ENCODE measurements at regions not wholly inside any gene's neighbourhood (a gene's known extent, or its start where the extent isn't known, plus 50 kb on each side); places are given as distances from the start of the nearest gene placed in this dataset.

DNA sequence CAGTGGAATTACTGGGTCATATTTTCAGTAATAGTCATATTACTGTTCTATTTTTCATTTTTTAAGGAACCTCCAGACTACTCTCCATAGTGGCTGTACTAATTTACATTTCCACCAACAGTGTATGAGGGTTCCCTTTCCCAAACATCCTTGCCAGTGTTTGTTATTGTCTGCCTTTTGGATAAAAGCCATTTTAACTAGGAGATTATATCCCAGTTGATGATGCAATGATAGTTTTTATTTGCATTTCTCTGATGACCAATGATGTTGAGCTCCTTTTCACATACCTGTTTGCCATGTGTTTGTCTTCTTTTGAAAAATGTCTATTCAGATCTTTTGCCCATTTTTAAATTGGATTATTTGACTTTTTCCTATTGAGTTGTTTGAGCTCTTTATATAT, 410.8 kb downstream of the TTLL7 start:
- no peak overlapping the region for H3K4me3 ChIP-seq (ENCODE audit: extremely low read depth, insufficient read depth, low read length, poor library complexity, severe bottlenecking)
- no peaks in the 10 kb centered on the region for H3K9me3 ChIP-seq (ENCODE audit: control insufficient read depth, low read length)
- no peaks in the 10 kb centered on the region for H3K4me1 ChIP-seq (ENCODE audit: control insufficient read depth, insufficient read depth, low read length, poor library complexity, severe bottlenecking)

DNA sequence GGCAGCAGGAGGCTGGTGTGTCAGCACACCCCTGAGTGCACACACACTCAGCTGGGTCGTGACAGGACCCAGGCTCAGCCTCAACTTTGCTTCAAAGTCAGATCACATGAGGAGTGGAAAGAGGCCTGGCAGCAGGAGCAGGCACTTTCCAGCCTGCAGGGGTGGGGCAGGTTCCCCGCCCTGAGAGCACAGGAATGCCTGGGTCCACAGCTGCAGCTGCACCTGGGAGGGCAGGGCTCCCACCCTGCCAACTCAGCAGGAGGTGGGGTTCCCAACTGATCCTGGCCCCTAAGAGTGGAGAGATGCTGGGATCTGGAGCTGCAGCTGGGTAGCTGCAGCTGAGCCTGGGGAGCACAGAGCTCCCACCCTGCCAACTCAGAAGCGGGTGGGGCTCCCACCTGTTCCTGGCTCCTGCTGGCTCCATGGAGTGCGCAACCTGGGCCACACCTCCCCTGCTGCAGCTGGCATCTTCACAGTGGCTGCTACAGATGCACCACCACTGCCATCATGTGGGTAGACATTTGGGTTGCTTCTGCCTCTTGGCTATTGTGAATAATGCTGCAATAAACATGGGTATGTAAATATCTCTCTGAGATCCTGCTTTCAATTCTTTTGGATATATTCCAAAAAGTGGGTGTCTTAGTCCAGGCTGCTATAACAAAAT, 415.4 kb downstream of the TTLL7 start:
- WGBS, 2 experiments (ENCODE audit: insufficient coverage in 2 of 2): 65 to 77% methylated on average over 3 to 4 of the region's 4 CpGs
- Histone ChIP-seq H3K27ac (ENCODE audit: low read depth, low read length, severe bottlenecking) (no peak overlapping the region), H3K4me1 (ENCODE audit: control insufficient read depth, insufficient read depth, low read length, poor library complexity, severe bottlenecking) (no peaks in the 10 kb centered on the region), H3K9me3 (ENCODE audit: control insufficient read depth, low read length) (peaks cover 4% of the 10 kb centered on the region), H3K36me3 (ENCODE audit: control insufficient read depth, insufficient read depth, low read length) (no peaks in the 10 kb centered on the region), H3K4me3 (ENCODE audit: extremely low read depth, insufficient read depth, low read length, poor library complexity, severe bottlenecking) (no peak overlapping the region)

More for the DNA sequence above, 410.8 kb downstream of the TTLL7 start:
- H3K36me3 ChIP-seq (ENCODE audit: control insufficient read depth, insufficient read depth, low read length): no peaks in the 10 kb centered on the region
- H3K27ac ChIP-seq (ENCODE audit: low read depth, low read length, severe bottlenecking): no peak overlapping the region

DNA sequence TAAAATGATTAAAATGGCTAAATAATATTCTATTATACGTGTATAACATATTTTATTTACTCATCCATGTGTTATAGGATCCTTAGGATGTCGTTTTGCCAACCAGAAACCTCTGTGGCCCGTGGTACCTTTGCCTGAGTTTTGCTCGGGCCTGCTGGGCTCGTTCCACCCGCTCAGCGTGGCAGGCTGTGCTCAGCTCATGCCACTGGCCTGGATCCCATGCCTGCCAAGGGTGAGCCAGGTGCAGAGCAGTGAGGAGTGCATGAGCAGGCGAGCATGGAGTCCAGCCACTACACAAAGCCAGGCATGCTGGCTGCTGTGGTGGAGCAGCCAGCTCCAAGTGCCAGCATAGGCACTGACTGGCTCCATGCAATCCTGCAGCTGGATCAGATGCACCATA, 417.2 kb downstream of the TTLL7 start:
- H3K9me3 ChIP-seq (ENCODE audit: control insufficient read depth, low read length): peaks cover 4% of the 10 kb centered on the region
- no peak overlapping the region for H3K4me3 ChIP-seq (ENCODE audit: extremely low read depth, insufficient read depth, low read length, poor library complexity, severe bottlenecking)
- H3K4me1 ChIP-seq (ENCODE audit: control insufficient read depth, insufficient read depth, low read length, poor library complexity, severe bottlenecking): no peaks in the 10 kb centered on the region
- no peak overlapping the region for H3K27ac ChIP-seq (ENCODE audit: low read depth, low read length, severe bottlenecking)
- 89 to 90% methylated on average over 7 of the region's 8 CpGs for WGBS, 2 experiments (ENCODE audit: insufficient coverage in 2 of 2)
- H3K36me3 ChIP-seq (ENCODE audit: control insufficient read depth, insufficient read depth, low read length): no peaks in the 10 kb centered on the region

DNA sequence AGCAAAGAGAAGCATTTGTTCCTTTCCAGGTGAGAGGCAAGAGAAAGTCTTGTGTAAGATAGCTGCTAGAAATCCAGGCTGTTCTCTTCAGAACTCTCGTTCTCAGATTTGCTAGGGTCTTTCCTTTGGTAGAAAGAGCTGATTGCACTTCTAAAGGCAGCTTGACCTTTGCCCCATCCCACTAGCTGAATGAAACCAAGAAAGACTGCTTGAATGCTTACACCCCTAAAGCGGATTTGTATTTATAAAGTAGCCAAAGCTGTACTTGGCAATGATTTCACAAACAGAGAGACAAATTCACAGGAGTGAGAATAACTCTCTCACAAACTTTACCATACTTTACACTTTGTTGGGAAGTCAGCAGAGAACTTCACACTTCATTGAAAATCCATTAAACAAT, 424.1 kb downstream of the TTLL7 start:
- Histone ChIP-seq H3K27ac (ENCODE audit: low read depth, low read length, severe bottlenecking) (no peak overlapping the region), H3K4me3 (ENCODE audit: extremely low read depth, insufficient read depth, low read length, poor library complexity, severe bottlenecking) (no peak overlapping the region), H3K4me1 (ENCODE audit: control insufficient read depth, insufficient read depth, low read length, poor library complexity, severe bottlenecking) (no peaks in the 10 kb centered on the region), H3K9me3 (ENCODE audit: control insufficient read depth, low read length) (no peaks in the 10 kb centered on the region), H3K36me3 (ENCODE audit: control insufficient read depth, insufficient read depth, low read length) (no peaks in the 10 kb centered on the region)
- 55 to 63% methylated on average over 1 to 2 of the region's 2 CpGs for WGBS, 2 experiments (ENCODE audit: insufficient coverage in 2 of 2)

DNA sequence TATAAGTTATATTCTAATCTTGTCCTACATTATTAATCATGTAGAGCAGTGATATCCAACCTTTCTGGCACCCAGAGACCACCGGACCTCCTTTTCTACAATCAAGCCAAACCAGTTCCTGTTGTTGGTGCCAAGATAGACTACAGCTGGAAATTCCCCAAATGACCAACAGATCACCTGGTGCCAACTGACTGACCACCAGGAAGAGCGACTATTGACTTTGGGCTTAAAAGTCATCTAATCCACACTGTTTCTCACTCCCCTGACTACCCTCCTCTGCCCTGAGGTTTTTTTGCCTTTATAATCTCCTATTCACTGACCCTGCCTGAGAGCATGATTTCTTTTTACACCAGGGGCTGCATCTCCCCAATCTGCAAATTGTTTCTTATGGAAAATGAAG, 425.2 kb downstream of the TTLL7 start:
- 55 to 75% methylated on average over 2 of the region's 2 CpGs for WGBS, 2 experiments (ENCODE audit: insufficient coverage in 2 of 2)
- H3K9me3 ChIP-seq (ENCODE audit: control insufficient read depth, low read length): no peaks in the 10 kb centered on the region
- no peak overlapping the region for H3K27ac ChIP-seq (ENCODE audit: low read depth, low read length, severe bottlenecking)
- H3K4me3 ChIP-seq (ENCODE audit: extremely low read depth, insufficient read depth, low read length, poor library complexity, severe bottlenecking): no peak overlapping the region
- no peaks in the 10 kb centered on the region for H3K36me3 ChIP-seq (ENCODE audit: control insufficient read depth, insufficient read depth, low read length)
- no peaks in the 10 kb centered on the region for H3K4me1 ChIP-seq (ENCODE audit: control insufficient read depth, insufficient read depth, low read length, poor library complexity, severe bottlenecking)

DNA sequence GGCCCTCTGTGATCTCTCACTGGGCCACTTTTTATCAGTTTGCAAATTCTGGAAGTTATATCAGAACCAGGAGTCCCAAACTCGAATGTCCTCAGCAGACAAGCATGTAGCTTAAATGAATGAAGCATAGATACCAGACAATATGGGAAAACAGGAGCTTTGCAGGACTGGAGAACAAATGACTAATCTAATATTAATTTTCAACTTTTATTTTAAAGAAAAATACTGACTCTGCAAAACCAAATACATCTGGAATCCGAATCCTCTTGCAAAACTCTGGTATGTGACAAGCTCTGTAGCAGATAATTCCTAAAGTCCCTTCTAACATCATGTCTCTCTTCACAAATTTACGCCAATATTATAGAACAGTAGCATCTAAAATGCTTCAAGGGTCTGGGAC, 427.4 kb downstream of the TTLL7 start:
- no peak overlapping the region for H3K27ac ChIP-seq (ENCODE audit: low read depth, low read length, severe bottlenecking)
- 92% methylated on average over 2 of the region's 3 CpGs; no CpG with 5 or more reads in 1 of the 2 experiments for WGBS, 2 experiments (ENCODE audit: insufficient coverage in 2 of 2)
- no peak overlapping the region for H3K4me3 ChIP-seq (ENCODE audit: extremely low read depth, insufficient read depth, low read length, poor library complexity, severe bottlenecking)
- H3K4me1 ChIP-seq (ENCODE audit: control insufficient read depth, insufficient read depth, low read length, poor library complexity, severe bottlenecking): no peaks in the 10 kb centered on the region
- no peaks in the 10 kb centered on the region for H3K9me3 ChIP-seq (ENCODE audit: control insufficient read depth, low read length)
- H3K36me3 ChIP-seq (ENCODE audit: control insufficient read depth, insufficient read depth, low read length): no peaks in the 10 kb centered on the region

DNA sequence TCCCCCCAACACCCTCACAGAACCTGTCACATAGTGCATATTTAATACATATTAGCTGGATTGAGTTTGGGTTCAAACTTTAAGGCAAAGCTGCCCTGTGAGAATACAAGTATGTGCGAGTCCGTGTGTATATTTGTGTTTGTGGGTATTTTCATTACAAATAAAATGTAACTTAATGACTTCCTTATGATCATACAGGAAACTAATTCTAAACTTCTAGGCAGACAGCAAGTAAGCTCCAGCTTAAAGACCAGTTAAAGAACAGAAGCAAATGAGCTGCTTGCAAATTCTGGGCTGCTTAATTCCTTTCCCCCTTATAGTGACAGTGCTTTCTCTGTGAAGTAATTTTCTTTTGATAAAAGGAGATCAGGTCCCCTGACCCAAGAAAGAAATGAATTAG, 437.6 kb downstream of the TTLL7 start:
- H3K4me1 ChIP-seq (ENCODE audit: control insufficient read depth, insufficient read depth, low read length, poor library complexity, severe bottlenecking): no peaks in the 10 kb centered on the region
- no CpG with 5 or more reads among the region's 2 CpGs for WGBS, 2 experiments (ENCODE audit: insufficient coverage in 2 of 2)
- no peak overlapping the region for H3K4me3 ChIP-seq (ENCODE audit: extremely low read depth, insufficient read depth, low read length, poor library complexity, severe bottlenecking)
- no peaks in the 10 kb centered on the region for H3K9me3 ChIP-seq (ENCODE audit: control insufficient read depth, low read length)
- H3K27ac ChIP-seq (ENCODE audit: low read depth, low read length, severe bottlenecking): no peak overlapping the region
- H3K36me3 ChIP-seq (ENCODE audit: control insufficient read depth, insufficient read depth, low read length): no peaks in the 10 kb centered on the region

DNA sequence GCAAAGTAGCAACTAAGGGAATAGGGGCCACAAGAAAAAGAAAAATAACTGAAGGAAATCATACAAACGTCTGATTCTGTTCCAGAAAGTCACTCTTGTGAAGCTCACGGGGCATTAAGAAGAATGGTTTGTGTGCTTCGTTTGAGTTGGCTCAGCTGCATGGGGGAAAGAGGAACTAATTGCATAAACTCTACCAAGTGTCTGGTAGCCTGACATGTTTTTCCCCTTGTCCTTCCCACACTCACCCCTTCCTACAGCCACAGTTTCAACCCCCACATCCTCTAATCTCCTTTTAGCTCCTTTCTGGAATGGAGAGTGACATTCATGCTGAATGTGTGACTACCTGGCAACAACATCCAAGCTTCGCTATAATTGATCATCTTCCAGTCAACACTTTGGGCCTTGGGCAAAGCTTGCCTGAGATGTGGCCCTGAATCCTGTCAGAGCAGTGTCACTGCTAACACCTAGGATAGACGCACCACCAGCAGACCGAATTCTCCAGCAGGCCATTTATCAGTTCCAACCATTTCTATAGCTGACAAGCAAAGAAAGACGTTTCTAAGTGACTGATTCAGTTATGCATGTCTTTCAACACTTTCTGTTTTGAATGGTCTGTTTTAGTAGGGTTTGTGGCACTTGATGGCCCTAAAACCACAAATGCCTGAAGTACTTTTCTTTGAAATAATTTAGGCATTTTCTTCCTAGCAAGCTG, 439.6 kb downstream of the TTLL7 start:
- 86 to 93% methylated on average over 4 to 6 of the region's 7 CpGs for WGBS, 2 experiments (ENCODE audit: insufficient coverage in 2 of 2)
- no peaks in the 10 kb centered on the region for H3K4me1 ChIP-seq (ENCODE audit: control insufficient read depth, insufficient read depth, low read length, poor library complexity, severe bottlenecking)
- H3K9me3 ChIP-seq (ENCODE audit: control insufficient read depth, low read length): no peaks in the 10 kb centered on the region
- no peak overlapping the region for H3K4me3 ChIP-seq (ENCODE audit: extremely low read depth, insufficient read depth, low read length, poor library complexity, severe bottlenecking)
- H3K27ac ChIP-seq (ENCODE audit: low read depth, low read length, severe bottlenecking): no peak overlapping the region
- H3K36me3 ChIP-seq (ENCODE audit: control insufficient read depth, insufficient read depth, low read length): no peaks in the 10 kb centered on the region

DNA sequence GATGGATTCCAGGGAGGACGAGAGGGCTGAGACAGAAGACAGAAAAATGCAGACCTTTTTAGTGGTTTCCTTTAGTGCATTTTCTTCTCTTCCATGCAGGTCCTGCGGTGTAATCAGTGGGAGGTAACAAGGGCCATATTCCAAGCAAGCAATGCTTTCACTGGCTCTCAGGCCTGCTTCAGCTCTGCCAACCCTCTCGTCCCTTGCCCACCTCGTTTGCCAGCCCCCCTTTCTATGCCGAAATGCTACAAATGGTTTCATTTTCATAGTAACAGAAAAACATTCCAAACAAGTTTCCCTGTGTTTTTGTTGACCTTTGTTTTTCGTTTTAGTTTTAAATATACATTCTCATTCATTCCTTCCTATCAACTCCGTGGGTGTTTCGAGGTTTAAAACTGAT, 443.1 kb downstream of the TTLL7 start:
- WGBS, 2 experiments (ENCODE audit: insufficient coverage in 2 of 2): 63 to 65% methylated on average over 2 to 4 of the region's 8 CpGs
- H3K9me3 ChIP-seq (ENCODE audit: control insufficient read depth, low read length): no peaks in the 10 kb centered on the region
- no peaks in the 10 kb centered on the region for H3K4me1 ChIP-seq (ENCODE audit: control insufficient read depth, insufficient read depth, low read length, poor library complexity, severe bottlenecking)
- no peak overlapping the region for H3K27ac ChIP-seq (ENCODE audit: low read depth, low read length, severe bottlenecking)
- H3K36me3 ChIP-seq (ENCODE audit: control insufficient read depth, insufficient read depth, low read length): no peaks in the 10 kb centered on the region
- H3K4me3 ChIP-seq (ENCODE audit: extremely low read depth, insufficient read depth, low read length, poor library complexity, severe bottlenecking): no peak overlapping the region

DNA sequence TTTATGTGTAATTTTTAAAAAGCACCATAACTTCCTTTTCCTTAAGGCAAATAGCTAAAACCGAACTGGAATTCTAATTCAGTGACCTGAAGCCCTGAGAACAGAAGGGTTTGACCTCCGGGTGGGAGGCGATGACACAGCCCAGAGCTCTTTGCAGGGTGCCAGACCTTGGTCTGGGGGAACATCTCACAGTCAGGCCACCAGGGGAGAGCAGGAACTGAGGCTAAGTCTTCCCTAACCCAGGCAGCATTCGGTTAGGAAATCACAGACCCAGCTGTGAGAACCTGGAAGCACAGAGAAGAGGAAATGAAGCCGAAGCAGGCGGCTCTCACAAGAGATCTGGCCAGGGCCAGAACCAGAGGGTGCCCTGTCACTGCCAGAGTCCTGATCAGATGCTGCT, 444.8 kb downstream of the TTLL7 start:
- no peak overlapping the region for H3K27ac ChIP-seq (ENCODE audit: low read depth, low read length, severe bottlenecking)
- 38% methylated on average over 5 of the region's 6 CpGs for WGBS, 2 experiments (ENCODE audit: insufficient coverage in 2 of 2)
- no peaks in the 10 kb centered on the region for H3K9me3 ChIP-seq (ENCODE audit: control insufficient read depth, low read length)
- no peaks in the 10 kb centered on the region for H3K4me1 ChIP-seq (ENCODE audit: control insufficient read depth, insufficient read depth, low read length, poor library complexity, severe bottlenecking)
- no peak overlapping the region for H3K4me3 ChIP-seq (ENCODE audit: extremely low read depth, insufficient read depth, low read length, poor library complexity, severe bottlenecking)
- no peaks in the 10 kb centered on the region for H3K36me3 ChIP-seq (ENCODE audit: control insufficient read depth, insufficient read depth, low read length)

DNA sequence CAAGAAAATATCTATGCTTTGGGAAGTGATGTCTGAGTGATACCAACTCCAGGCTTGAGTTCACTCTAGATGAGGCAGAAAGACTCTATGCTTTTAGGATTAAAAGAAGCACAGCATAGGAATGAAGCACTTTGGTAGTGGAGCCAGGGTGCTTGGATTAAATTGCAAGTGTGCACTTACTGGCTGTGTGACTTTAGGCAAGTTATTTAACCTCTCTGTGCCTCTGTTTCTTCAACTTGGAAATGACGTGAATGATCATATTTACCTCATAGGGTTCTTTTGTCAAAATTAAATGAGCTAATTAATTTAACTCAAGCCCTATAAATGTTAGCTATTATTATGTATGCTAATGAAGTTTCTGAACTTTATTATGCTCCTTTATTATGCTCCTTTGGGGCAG, 446.1 kb downstream of the TTLL7 start:
- no peak overlapping the region for H3K27ac ChIP-seq (ENCODE audit: low read depth, low read length, severe bottlenecking)
- H3K9me3 ChIP-seq (ENCODE audit: control insufficient read depth, low read length): no peaks in the 10 kb centered on the region
- no CpG with 5 or more reads among the region's 1 CpG for WGBS, 2 experiments (ENCODE audit: insufficient coverage in 2 of 2)
- no peaks in the 10 kb centered on the region for H3K4me1 ChIP-seq (ENCODE audit: control insufficient read depth, insufficient read depth, low read length, poor library complexity, severe bottlenecking)
- no peak overlapping the region for H3K4me3 ChIP-seq (ENCODE audit: extremely low read depth, insufficient read depth, low read length, poor library complexity, severe bottlenecking)
- H3K36me3 ChIP-seq (ENCODE audit: control insufficient read depth, insufficient read depth, low read length): no peaks in the 10 kb centered on the region

Measured in mesodermal cell (in vitro differentiated cells).